Lower leg skin (tissue), 3 donors: ENCODE measurements at regions not wholly inside any gene's neighbourhood (a gene's known extent, or its start where the extent isn't known, plus 50 kb on each side); places are given as distances from the start of the nearest gene placed in this dataset.

Source experiments
- POLR2A ChIP-seq, 2 donors: fragments of 450-650 bp; IDR thresholded peaks; one replicate each; pipeline ENCODE4 v1.6.1; 2016 to 2017; ENCODE audit warnings: antibody characterized with exemption in 2 of 2, mild to moderate bottlenecking in 1 of 2, moderate library complexity in 1 of 2
- TF ChIP-seq, protein P1 (sequence below), 3 donors: fragments of 450-650 bp; IDR thresholded peaks; one replicate each; pipeline ENCODE4 v1.5.1; 2016; ENCODE audit warnings: antibody characterized with exemption in 3 of 3, mild to moderate bottlenecking in 3 of 3, moderate library complexity in 2 of 3

DNA sequence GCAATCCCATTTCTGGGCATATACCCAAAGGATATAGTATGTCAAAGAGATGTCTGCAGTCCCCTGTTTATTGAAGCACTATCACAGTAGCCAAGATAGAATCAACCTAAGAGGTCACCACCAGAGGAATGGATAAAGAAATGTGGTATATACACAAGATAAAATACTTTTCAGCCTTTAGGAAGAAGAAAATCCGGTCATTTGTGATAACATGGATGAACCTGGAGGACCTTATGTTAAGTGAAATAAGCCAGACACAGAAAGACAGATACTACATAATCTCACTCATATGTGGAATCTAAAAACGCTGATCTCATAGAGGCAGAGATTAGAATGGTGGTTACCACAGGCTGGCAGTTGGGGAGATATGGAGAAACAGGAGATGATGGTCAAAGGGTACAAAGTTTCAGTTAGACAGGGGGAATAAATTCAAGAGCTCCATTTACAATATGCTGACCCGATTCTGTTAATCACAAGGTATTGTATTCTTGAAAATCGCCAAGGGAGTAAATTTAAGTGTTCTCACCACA lies 195.8 kb downstream of the MTHFS start:
- TF ChIP-seq, protein P1, sequence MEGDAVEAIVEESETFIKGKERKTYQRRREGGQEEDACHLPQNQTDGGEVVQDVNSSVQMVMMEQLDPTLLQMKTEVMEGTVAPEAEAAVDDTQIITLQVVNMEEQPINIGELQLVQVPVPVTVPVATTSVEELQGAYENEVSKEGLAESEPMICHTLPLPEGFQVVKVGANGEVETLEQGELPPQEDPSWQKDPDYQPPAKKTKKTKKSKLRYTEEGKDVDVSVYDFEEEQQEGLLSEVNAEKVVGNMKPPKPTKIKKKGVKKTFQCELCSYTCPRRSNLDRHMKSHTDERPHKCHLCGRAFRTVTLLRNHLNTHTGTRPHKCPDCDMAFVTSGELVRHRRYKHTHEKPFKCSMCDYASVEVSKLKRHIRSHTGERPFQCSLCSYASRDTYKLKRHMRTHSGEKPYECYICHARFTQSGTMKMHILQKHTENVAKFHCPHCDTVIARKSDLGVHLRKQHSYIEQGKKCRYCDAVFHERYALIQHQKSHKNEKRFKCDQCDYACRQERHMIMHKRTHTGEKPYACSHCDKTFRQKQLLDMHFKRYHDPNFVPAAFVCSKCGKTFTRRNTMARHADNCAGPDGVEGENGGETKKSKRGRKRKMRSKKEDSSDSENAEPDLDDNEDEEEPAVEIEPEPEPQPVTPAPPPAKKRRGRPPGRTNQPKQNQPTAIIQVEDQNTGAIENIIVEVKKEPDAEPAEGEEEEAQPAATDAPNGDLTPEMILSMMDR (IDR thresholded peaks at IDR 0.05): no peak
- TF ChIP-seq POLR2A (IDR thresholded peaks at IDR 0.05): no peak
